GM21825 (cell line): ENCODE measurements at regions not wholly inside any gene's neighbourhood (a gene's known extent, or its start where the extent isn't known, plus 50 kb on each side); places are given as distances from the start of the nearest gene placed in this dataset.

ENCODE experiments used
- ATAC-seq: cut with Tn5 transposase; IDR thresholded peaks from one replicate; pipeline ENCODE4 v1.9.1; 2021; ENCODE audit warnings: mild to moderate bottlenecking, moderate library complexity; ENCODE audit not compliant: unreplicated experiment

- ATAC-seq: no peak
These were observed 195.5 kb upstream of the CTAGE1 start for GRCh38 chr18:22613058-22613690.

- no peak for ATAC-seq
These were observed 196.1 kb upstream of the CTAGE1 start for GRCh38 chr18:22613788-22614187.

GRCh38 chr18:22623513-22623912 lies 205.8 kb upstream of the CTAGE1 start:
- ATAC-seq: no peak

GRCh38 chr18:22624176-22624575 lies 206.5 kb upstream of the CTAGE1 start:
- no peak for ATAC-seq

- ATAC-seq: no peak
These were observed 207.7 kb upstream of the CTAGE1 start for GRCh38 chr18:22625406-22625805.

- no peak for ATAC-seq
These were observed 209.1 kb upstream of the CTAGE1 start for GRCh38 chr18:22626771-22627170.

- ATAC-seq: no peak
These were observed 209.8 kb upstream of the CTAGE1 start for GRCh38 chr18:22627506-22627905.

- ATAC-seq: no peak
These were observed 211.2 kb upstream of the CTAGE1 start for GRCh38 chr18:22628795-22629510.

GRCh38 chr18:22630980-22631379 lies 213.3 kb upstream of the CTAGE1 start:
- ATAC-seq: no peak

GRCh38 chr18:22632191-22632590 lies 214.5 kb upstream of the CTAGE1 start:
- no peak for ATAC-seq

- no peak for ATAC-seq
These were observed 216.7 kb upstream of the CTAGE1 start for GRCh38 chr18:22634464-22634863.

- ATAC-seq: no peak
These were observed 220.1 kb upstream of the CTAGE1 start for GRCh38 chr18:22637787-22638186.

GRCh38 chr18:22639026-22639463 lies 221.3 kb upstream of the CTAGE1 start:
- ATAC-seq: no peak

GRCh38 chr18:22639561-22639960 lies 221.8 kb upstream of the CTAGE1 start:
- no peak for ATAC-seq

GRCh38 chr18:22640281-22640842 lies 222.6 kb upstream of the CTAGE1 start:
- no peak for ATAC-seq

- ATAC-seq: no peak
These were observed 224.2 kb upstream of the CTAGE1 start for GRCh38 chr18:22641958-22642357.

- ATAC-seq: no peak
These were observed 226.0 kb upstream of the CTAGE1 start for GRCh38 chr18:22643731-22644130.

- no peak for ATAC-seq
These were observed 232.5 kb upstream of the CTAGE1 start for GRCh38 chr18:22650247-22650646.

- no peak for ATAC-seq
These were observed 239.9 kb upstream of the CTAGE1 start for GRCh38 chr18:22657619-22658018.

- no peak for ATAC-seq
These were observed 240.6 kb upstream of the CTAGE1 start for GRCh38 chr18:22658318-22658717.

- no peak for ATAC-seq
These were observed 245.7 kb upstream of the CTAGE1 start for GRCh38 chr18:22663378-22663777.

- no peak for ATAC-seq
These were observed 248.8 kb upstream of the CTAGE1 start for GRCh38 chr18:22666411-22666940.
